ENCODE measurements at regions not wholly inside any gene's neighbourhood (a gene's known extent, or its start where the extent isn't known, plus 50 kb on each side); places are given as distances from the start of the nearest gene placed in this dataset.

- POLR2A ChIA-PET, result interaction anchor here (0.7 kb wide), 1 partner anchor 26 kb away, joined by 3 read pairs; no protein-coding TSS in a partner anchor
These were observed 66.1 kb upstream of the ABL1 start for GRCh38 chr9:130768891-130769403.

DNA sequence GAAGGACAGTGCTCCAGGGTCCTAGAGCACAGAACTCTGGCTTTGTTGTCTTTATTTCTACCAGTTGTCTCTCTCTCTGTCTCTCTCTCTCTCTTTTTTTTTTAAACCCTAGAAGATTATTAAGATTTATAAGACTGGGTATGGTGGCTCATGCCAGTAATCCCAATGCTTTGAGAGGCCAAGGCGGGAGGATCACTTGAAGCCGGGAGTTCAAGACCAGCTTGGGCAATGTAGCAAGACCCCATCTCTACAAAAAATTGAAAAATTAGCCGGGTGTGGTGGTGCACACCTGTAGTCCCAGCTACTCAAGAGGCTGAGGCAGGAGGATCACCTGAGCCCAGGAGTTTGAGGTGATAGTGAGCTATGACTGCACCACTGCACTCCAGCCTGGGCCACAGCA is 65.0 kb upstream of the ABL1 start:
- Mint-ChIP-seq H3K27ac (no peak overlapping the region), H3K9me3 (no peaks in the 10 kb centered on the region), H3K4me3 (no peak overlapping the region), H3K36me3 (ENCODE audit: low read depth) (no peaks in the 10 kb centered on the region), H3K27me3 (no peaks in the 10 kb centered on the region), H3K4me1 (peaks cover 42% of the 10 kb centered on the region)
- ChIA-PET POLR2A (no interaction called here), CTCF (interaction anchor here (1.4 kb wide), 1 partner anchor 97 kb away, joined by 3 read pairs; no protein-coding TSS in a partner anchor)
- DNase-seq (no peak), ATAC-seq (ENCODE audit: low read depth) (no peak)
- intact Hi-C loops (cut with micrococcal nuclease), result loop anchor here (2.0 kb wide), 1 partner anchor 63 kb away; no protein-coding TSS in a partner anchor
- TF ChIP-seq, protein P1, sequence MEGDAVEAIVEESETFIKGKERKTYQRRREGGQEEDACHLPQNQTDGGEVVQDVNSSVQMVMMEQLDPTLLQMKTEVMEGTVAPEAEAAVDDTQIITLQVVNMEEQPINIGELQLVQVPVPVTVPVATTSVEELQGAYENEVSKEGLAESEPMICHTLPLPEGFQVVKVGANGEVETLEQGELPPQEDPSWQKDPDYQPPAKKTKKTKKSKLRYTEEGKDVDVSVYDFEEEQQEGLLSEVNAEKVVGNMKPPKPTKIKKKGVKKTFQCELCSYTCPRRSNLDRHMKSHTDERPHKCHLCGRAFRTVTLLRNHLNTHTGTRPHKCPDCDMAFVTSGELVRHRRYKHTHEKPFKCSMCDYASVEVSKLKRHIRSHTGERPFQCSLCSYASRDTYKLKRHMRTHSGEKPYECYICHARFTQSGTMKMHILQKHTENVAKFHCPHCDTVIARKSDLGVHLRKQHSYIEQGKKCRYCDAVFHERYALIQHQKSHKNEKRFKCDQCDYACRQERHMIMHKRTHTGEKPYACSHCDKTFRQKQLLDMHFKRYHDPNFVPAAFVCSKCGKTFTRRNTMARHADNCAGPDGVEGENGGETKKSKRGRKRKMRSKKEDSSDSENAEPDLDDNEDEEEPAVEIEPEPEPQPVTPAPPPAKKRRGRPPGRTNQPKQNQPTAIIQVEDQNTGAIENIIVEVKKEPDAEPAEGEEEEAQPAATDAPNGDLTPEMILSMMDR (IDR thresholded peaks at IDR 0.05), result no peak

More at GRCh38 chr9:130768891-130769403, 66.1 kb upstream of the ABL1 start:
- Mint-ChIP-seq H3K9me3 (no peaks in the 10 kb centered on the region), H3K4me1 (peaks cover 42% of the 10 kb centered on the region), H3K4me3 (no peak overlapping the region), H3K27me3 (no peaks in the 10 kb centered on the region), H3K27ac (no peak overlapping the region), H3K36me3 (ENCODE audit: low read depth) (no peaks in the 10 kb centered on the region)
- intact Hi-C loops (cut with micrococcal nuclease), result no loop called here
- TF ChIP-seq, protein P1 (IDR thresholded peaks at IDR 0.05), result no peak
- ATAC-seq (ENCODE audit: low read depth) (no peak), DNase-seq (no peak)
- CTCF ChIA-PET, result interaction anchor here (0.6 to 0.8 kb wide), 2 partner anchors 37 to 54 kb away, joined by 3 read pairs; no protein-coding TSS in a partner anchor

DNA sequence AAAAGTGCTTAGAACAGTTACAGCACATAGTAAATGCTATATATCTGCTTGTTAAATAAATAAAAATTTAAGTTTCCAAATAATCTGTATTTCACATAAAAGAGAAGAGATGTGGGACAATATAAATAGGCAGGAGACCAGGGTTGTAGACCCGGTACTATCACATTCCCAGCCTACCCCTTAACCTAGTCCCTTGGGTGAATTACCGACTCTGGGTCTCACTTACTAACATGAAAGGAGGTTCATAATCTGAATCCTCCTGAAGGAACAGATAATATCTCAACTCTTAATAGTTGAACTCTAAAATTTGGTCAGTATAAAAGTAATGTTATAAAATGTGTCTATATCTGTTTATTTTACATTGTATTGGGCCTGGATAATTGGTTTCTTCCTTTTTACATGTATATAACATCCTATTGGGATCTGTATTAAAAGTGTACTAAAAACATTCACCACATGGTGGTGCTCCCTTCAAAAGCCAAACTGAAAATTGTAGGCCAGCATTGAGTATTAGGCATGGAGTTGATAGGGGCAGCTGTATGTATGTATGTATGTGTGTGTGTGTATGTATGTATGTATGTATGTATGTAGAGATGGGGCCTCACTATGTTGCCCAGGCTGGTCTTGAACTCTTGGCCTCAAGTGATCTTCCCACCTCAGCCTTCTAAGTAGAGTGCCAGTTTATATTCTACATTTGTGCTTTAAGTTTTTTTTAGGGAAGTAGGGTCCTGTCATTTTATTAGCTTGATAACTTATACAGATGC is 64.2 kb upstream of the ABL1 start:
- ChIA-PET POLR2A (interaction anchor here (0.7 kb wide), 1 partner anchor 16 kb away, joined by 5 read pairs; no protein-coding TSS in a partner anchor), CTCF (interaction anchor here (0.6 to 1.7 kb wide), 13 partner anchors 11 to 276 kb away, joined by 3 to 17 read pairs (median 3); partner anchors contain the start of gene ABL1)
- intact Hi-C loops (cut with micrococcal nuclease), result loop anchor here (1.0 to 2.0 kb wide), 5 partner anchors 64 to 275 kb away; partner anchors contain the start of gene ABL1
- Mint-ChIP-seq H3K27ac (no peak overlapping the region), H3K36me3 (ENCODE audit: low read depth) (no peaks in the 10 kb centered on the region), H3K27me3 (no peaks in the 10 kb centered on the region), H3K4me3 (no peak overlapping the region), H3K4me1 (peaks cover 34% of the 10 kb centered on the region), H3K9me3 (peaks cover 5% of the 10 kb centered on the region)
- TF ChIP-seq, protein P1 (IDR thresholded peaks at IDR 0.05), result no peak
- ATAC-seq (ENCODE audit: low read depth) (peak; percentile 66), DNase-seq (no peak)

- DNase-seq, result no peak
- no peak overlapping the region for H3K27ac Mint-ChIP-seq
- ATAC-seq (ENCODE audit: low read depth), result no peak
- intact Hi-C loops (cut with micrococcal nuclease), result no loop called here
- H3K27me3 Mint-ChIP-seq, result no peaks in the 10 kb centered on the region
- TF ChIP-seq, protein P1 (IDR thresholded peaks at IDR 0.05), result no peak
- H3K9me3 Mint-ChIP-seq, result peaks cover 5% of the 10 kb centered on the region
- no peak overlapping the region for H3K4me3 Mint-ChIP-seq
- POLR2A ChIA-PET, result no interaction called here
- H3K4me1 Mint-ChIP-seq, result peaks cover 21% of the 10 kb centered on the region
- H3K36me3 Mint-ChIP-seq (ENCODE audit: low read depth), result no peaks in the 10 kb centered on the region
- CTCF ChIA-PET, result interaction anchor here (1.3 to 1.7 kb wide), 5 partner anchors 10 to 94 kb away, joined by 3 to 17 read pairs (median 4); no protein-coding TSS in a partner anchor
These were observed 62.9 kb upstream of the ABL1 start for GRCh38 chr9:130772185-130772584.

- ATAC-seq (ENCODE audit: low read depth), result no peak
- Mint-ChIP-seq H3K36me3 (ENCODE audit: low read depth) (no peaks in the 10 kb centered on the region), H3K4me3 (no peak overlapping the region), H3K9me3 (peaks cover 5% of the 10 kb centered on the region), H3K4me1 (peaks cover 14% of the 10 kb centered on the region), H3K27ac (no peak overlapping the region), H3K27me3 (no peaks in the 10 kb centered on the region)
- TF ChIP-seq, protein P1 (IDR thresholded peaks at IDR 0.05), result no peak
- POLR2A ChIA-PET, result no interaction called here
- intact Hi-C loops (cut with micrococcal nuclease), result no loop called here
- CTCF ChIA-PET, result interaction anchor here (1.2 kb wide), 1 partner anchor 88 kb away, joined by 3 read pairs; no protein-coding TSS in a partner anchor
- no peak for DNase-seq
These were observed 60.9 kb upstream of the ABL1 start for GRCh38 chr9:130774183-130774582.

Data from activated B cell treated with CpG ODN at 0.5 μM for 24 hours (primary cell).